M059J (cell line): ENCODE measurements at regions not wholly inside any gene's neighbourhood (a gene's known extent, or its start where the extent isn't known, plus 50 kb on each side); places are given as distances from the start of the nearest gene placed in this dataset.
"Not testable (repeated sequence)": the region's sequence is repeated elsewhere in the genome, so short reads cannot be mapped to it uniquely, and the experiment has no call there.

Experiments
- DNase-seq: peaks from one replicate; pipeline ENCODE4 v3.0.0-alpha.2; 2012; ENCODE audit warnings: low read depth

GRCh38 chr17:73847952-73848351, 203.7 kb upstream of the SDK2 start:
- DNase-seq, result no peak

GRCh38 chr17:73850426-73850825, 206.2 kb upstream of the SDK2 start:
- no peak for DNase-seq

GRCh38 chr17:73851091-73851490, 206.8 kb upstream of the SDK2 start:
- no peak for DNase-seq

GRCh38 chr17:73851921-73852320, 207.7 kb upstream of the SDK2 start:
- DNase-seq, result no peak

GRCh38 chr17:73855720-73856333, 211.6 kb upstream of the SDK2 start:
- peak; percentile 1 for DNase-seq

GRCh38 chr17:73856556-73856955, 212.3 kb upstream of the SDK2 start:
- DNase-seq, result no peak

- DNase-seq, result not testable (repeated sequence)
Observed at GRCh38 chr17:73859439-73860008, 215.3 kb upstream of the SDK2 start.

- no peak for DNase-seq
Observed at GRCh38 chr17:73861543-73861942, 217.3 kb upstream of the SDK2 start.

- no peak for DNase-seq
Observed at GRCh38 chr17:73863761-73864535, 219.7 kb upstream of the SDK2 start.

- DNase-seq, result no peak
Observed at GRCh38 chr17:73865831-73866230, 221.6 kb upstream of the SDK2 start.

GRCh38 chr17:73867056-73867455, 222.8 kb upstream of the SDK2 start:
- DNase-seq, result no peak

GRCh38 chr17:73870068-73870467, 225.8 kb upstream of the SDK2 start:
- DNase-seq, result no peak

GRCh38 chr17:73870473-73870872, 226.2 kb upstream of the SDK2 start:
- no peak for DNase-seq

GRCh38 chr17:73872816-73873215, 228.6 kb upstream of the SDK2 start:
- no peak for DNase-seq

- no peak for DNase-seq
Observed at GRCh38 chr17:73874008-73874720, 229.9 kb upstream of the SDK2 start.

GRCh38 chr17:73875346-73875745, 231.1 kb upstream of the SDK2 start:
- DNase-seq, result no peak

GRCh38 chr17:73877962-73878361, 233.7 kb upstream of the SDK2 start:
- DNase-seq, result no peak

GRCh38 chr17:73878923-73879322, 234.7 kb upstream of the SDK2 start:
- DNase-seq, result no peak

- no peak for DNase-seq
Observed at GRCh38 chr17:73879987-73880386, 235.7 kb upstream of the SDK2 start.

- DNase-seq, result no peak
Observed at GRCh38 chr17:73882590-73882989, 238.3 kb upstream of the SDK2 start.

GRCh38 chr17:73883175-73883574, 238.9 kb upstream of the SDK2 start:
- DNase-seq, result no peak

GRCh38 chr17:73887739-73888138, 243.5 kb upstream of the SDK2 start:
- DNase-seq, result no peak

GRCh38 chr17:73888862-73889261, 244.6 kb upstream of the SDK2 start:
- no peak for DNase-seq
